Heart left ventricle (tissue), 16 donors: ENCODE measurements at regions not wholly inside any gene's neighbourhood (a gene's known extent, or its start where the extent isn't known, plus 50 kb on each side); places are given as distances from the start of the nearest gene placed in this dataset.

Experiments
- ATAC-seq, 4 donors: fragments of 200-7000 bp; cut with Tn5 transposase; one replicate each; pipeline ENCODE4 v1.9.1; 2020 to 2022; ENCODE audit warnings: moderate library complexity in 4 of 4, mild to moderate bottlenecking in 3 of 4, moderate number of reproducible peaks in 1 of 4
- DNase-seq, 5 donors: peaks; one replicate each; pipeline ENCODE4 v3.0.0-alpha.2; 2020
- H3K27ac ChIP-seq, 12 donors: fragments of 200-600 bp; sonication (generic) in 4 of 12; one replicate each; pipeline versions ENCODE4 v1.5.0 to v1.8.0; 2016 to 2022; ENCODE audit warnings: mild to moderate bottlenecking in 2 of 12
- H3K27me3 ChIP-seq, 9 donors: fragments of 200-600 bp; sonication (generic) in 2 of 9; one replicate each; pipeline versions ENCODE4 v1.5.1 to v1.8.0; 2016 to 2022; ENCODE audit warnings: mild to moderate bottlenecking in 3 of 9
- H3K36me3 ChIP-seq, 9 donors: fragments of 200-600 bp; sonication (generic) in 2 of 9; one replicate each; pipeline versions ENCODE4 v1.5.0 to v1.8.0; 2018 to 2022; ENCODE audit warnings: mild to moderate bottlenecking in 2 of 9
- H3K4me1 ChIP-seq, 12 donors: fragments of 200-600 bp; sonication (generic) in 4 of 12; one replicate each; pipeline versions ENCODE4 v1.5.0 to v1.8.0; 2016 to 2022; ENCODE audit warnings: mild to moderate bottlenecking in 3 of 12
- H3K4me3 ChIP-seq, 12 donors: fragments of 200-600 bp; sonication (generic) in 4 of 12; one replicate each; pipeline versions ENCODE4 v1.5.0 to v1.8.0; 2017 to 2022; ENCODE audit warnings: mild to moderate bottlenecking in 9 of 12, moderate library complexity in 4 of 12
- H3K9me3 ChIP-seq, 12 donors: fragments of 200-600 bp; sonication (generic) in 4 of 12; one replicate each; pipeline versions ENCODE4 v1.5.0 to v1.8.0; 2016 to 2022; ENCODE audit warnings: mild to moderate bottlenecking in 1 of 12
- POLR2A ChIP-seq, 2 donors: fragments of 450-650 bp; IDR thresholded peaks; one replicate each; pipeline ENCODE4 v1.6.1; 2017; ENCODE audit warnings: antibody characterized with exemption in 2 of 2, mild to moderate bottlenecking in 2 of 2, moderate library complexity in 2 of 2
- WGBS, 4 donors: extraction: QIAGEN DNeasy Blood & Tissue Kit in 2 of 4; methylation state at CpG; one replicate each; pipeline versions ENCODE4 v1.1.5 to v1.1.7; 2013 to 2018; 5-methylcytosine and 5-hydroxymethylcytosine counted together
- intact Hi-C, 10 donors: fragments of 100-400 bp; cut with DNase I; formaldehyde crosslinking; loops; one replicate each; pipeline versions ENCODE4 v1.11.1 to v1.14.2; 2022
- TF ChIP-seq, protein P1 (sequence below), 12 donors: fragments of 200-600 bp; sonication (generic) in 4 of 12; IDR thresholded peaks; one replicate each; pipeline versions ENCODE4 v1.5.0 to v1.8.0; 2018 to 2022; ENCODE audit warnings: antibody characterized with exemption in 12 of 12, mild to moderate bottlenecking in 5 of 12
- donor health status: ischemic (EF 13 %, LVEDD 7.1; RV severe dilation, severe dysfunction).
- donor health status: healthy with polysubstance abuse.
- donor health status: DM: no; HTN: yes; CAD: no.
- donor health status: DM: no; HTN: no; CAD: no.
- donor health status: ischemic (EF 25% LVEDD 6.9; RV normal size, moderate dysfunction).
- donor health status: ischemic (EF 25% LVEDD 5.7; RV mildly dilated, moderate dysfunction).
- donor health status: healthy.
- donor health status: DM: yes; HTN: yes; CAD: no.
- donor health status: ischemic (EF 35%, LVEDD 5.7; RV mildly dilated, moderate dysfunction).
- donor health status: nonischemic (EF 11% LVEDD 7.7; RV severe dilation, severe dysfunction).
- donor health status: DM: yes; HTN: yes; CAD: no.
- donor health status: PGD.
- donor health status: ischemic (EF 29% LVEDD 5.4; RV normal size, mild dysfunction).
- donor health status: nonischemic (EF 23%, LVEDD 6.1; RV moderate dilation, normal function).

DNA sequence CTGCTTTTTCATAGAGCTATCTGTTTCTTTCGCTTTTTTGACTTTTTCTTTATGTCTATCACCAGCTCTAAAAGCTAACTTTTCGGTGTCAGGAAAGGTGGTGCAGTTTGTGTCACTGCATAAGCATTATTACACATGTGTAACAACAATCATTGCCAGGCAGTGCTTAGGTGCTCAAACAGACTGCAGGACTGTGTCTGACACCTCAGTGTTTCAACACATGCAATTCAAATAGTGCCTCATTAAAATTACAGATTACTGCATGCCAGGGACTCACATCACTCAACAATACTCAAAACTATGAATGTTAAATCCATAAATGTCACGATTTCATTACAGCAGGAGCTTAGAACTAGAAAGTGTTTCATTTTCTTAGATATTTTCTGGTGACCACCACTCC lies 265.3 kb upstream of the SMIM30 start:
- WGBS, 4 donors, result 60 to 63% (median 62%) methylated on average over 3 of the region's 3 CpGs
- Histone ChIP-seq H3K36me3 (no peaks in the 10 kb centered on the region), H3K4me1 (no peaks in the 10 kb centered on the region), H3K27me3 (no peaks in the 10 kb centered on the region), H3K27ac (no peak overlapping the region), H3K4me3 (no peak overlapping the region), H3K9me3 (no peaks in the 10 kb centered on the region)
- intact Hi-C loops, result no loop called here
- ATAC-seq (no peak), DNase-seq (no peak)
- TF ChIP-seq, protein P1, sequence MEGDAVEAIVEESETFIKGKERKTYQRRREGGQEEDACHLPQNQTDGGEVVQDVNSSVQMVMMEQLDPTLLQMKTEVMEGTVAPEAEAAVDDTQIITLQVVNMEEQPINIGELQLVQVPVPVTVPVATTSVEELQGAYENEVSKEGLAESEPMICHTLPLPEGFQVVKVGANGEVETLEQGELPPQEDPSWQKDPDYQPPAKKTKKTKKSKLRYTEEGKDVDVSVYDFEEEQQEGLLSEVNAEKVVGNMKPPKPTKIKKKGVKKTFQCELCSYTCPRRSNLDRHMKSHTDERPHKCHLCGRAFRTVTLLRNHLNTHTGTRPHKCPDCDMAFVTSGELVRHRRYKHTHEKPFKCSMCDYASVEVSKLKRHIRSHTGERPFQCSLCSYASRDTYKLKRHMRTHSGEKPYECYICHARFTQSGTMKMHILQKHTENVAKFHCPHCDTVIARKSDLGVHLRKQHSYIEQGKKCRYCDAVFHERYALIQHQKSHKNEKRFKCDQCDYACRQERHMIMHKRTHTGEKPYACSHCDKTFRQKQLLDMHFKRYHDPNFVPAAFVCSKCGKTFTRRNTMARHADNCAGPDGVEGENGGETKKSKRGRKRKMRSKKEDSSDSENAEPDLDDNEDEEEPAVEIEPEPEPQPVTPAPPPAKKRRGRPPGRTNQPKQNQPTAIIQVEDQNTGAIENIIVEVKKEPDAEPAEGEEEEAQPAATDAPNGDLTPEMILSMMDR (IDR thresholded peaks at IDR 0.05), result no peak
- no peak for TF ChIP-seq POLR2A (IDR thresholded peaks at IDR 0.05)

DNA sequence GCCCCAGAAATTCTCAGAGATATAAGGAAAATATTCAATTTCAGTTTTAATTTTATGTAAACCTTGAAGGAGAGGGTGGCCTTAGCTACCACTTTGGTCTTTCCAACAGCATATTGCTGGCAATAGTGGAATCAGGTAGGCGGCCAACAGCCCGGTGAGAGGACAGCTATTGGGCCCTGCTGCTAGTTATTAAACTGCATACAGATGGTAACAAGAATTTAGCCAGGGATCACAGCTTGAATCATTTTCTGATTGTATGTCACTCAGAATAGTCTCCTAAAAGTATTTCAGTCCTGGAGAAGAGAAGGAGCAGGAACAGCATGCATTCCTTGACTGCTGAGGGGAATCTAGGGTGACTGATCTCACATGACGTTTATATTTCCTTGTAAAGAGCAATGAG lies 261.4 kb upstream of the SMIM30 start:
- no peak for ATAC-seq
- no peak for TF ChIP-seq POLR2A (IDR thresholded peaks at IDR 0.05)
- TF ChIP-seq, protein P1 (IDR thresholded peaks at IDR 0.05), result no peak
- 84 to 96% (median 88%) methylated on average over 3 of the region's 3 CpGs for WGBS, 4 donors
- Histone ChIP-seq H3K9me3 (no peaks in the 10 kb centered on the region), H3K4me3 (no peak overlapping the region), H3K27me3 (no peaks in the 10 kb centered on the region), H3K4me1 (no peaks in the 10 kb centered on the region), H3K27ac (no peak overlapping the region), H3K36me3 (no peaks in the 10 kb centered on the region)
- intact Hi-C loops, result no loop called here
- no peak for DNase-seq

- WGBS, 4 donors, result 70 to 84% (median 79%) methylated on average over 2 of the region's 2 CpGs
- TF ChIP-seq POLR2A (IDR thresholded peaks at IDR 0.05), result no peak
- TF ChIP-seq, protein P1 (IDR thresholded peaks at IDR 0.05), result no peak
- no peaks in the 10 kb centered on the region for H3K9me3 ChIP-seq
- no peak overlapping the region for H3K27ac ChIP-seq
- no peak overlapping the region for H3K4me3 ChIP-seq
- H3K36me3 ChIP-seq, result no peaks in the 10 kb centered on the region
- H3K27me3 ChIP-seq, result no peaks in the 10 kb centered on the region
- intact Hi-C loops, result no loop called here
- no peak for ATAC-seq
- no peak for DNase-seq
- no peaks in the 10 kb centered on the region for H3K4me1 ChIP-seq
Observed at GRCh38 chr7:113374955-113375354, 256.6 kb upstream of the SMIM30 start.

DNA sequence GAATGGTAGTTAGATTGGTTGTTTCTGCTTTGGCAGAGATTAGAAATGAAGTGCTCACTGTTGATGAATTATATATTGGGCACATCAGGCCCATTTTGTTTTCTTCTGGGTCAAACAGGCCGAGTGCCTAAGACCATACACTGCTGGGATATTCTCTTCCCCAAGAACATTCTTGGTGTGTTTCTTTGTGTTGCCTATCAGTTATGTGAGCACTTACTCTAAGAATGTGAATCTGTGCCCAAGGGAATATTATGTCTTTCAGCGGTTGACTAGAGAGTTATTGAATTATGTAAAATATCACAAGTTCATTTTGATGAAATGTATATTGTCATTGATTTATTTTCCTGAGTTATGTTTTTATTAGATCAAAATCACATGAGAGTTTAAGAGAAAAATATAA lies 255.5 kb upstream of the SMIM30 start:
- H3K36me3 ChIP-seq, result no peaks in the 10 kb centered on the region
- no peak for TF ChIP-seq POLR2A (IDR thresholded peaks at IDR 0.05)
- TF ChIP-seq, protein P1 (IDR thresholded peaks at IDR 0.05), result no peak
- WGBS, 4 donors, result 53 to 75% (median 67%) methylated on average over 2 of the region's 2 CpGs
- H3K4me3 ChIP-seq, result no peak overlapping the region
- no peaks in the 10 kb centered on the region for H3K27me3 ChIP-seq
- H3K4me1 ChIP-seq, result no peaks in the 10 kb centered on the region
- H3K27ac ChIP-seq, result no peak overlapping the region
- intact Hi-C loops, result no loop called here
- no peak for ATAC-seq
- no peaks in the 10 kb centered on the region for H3K9me3 ChIP-seq
- no peak for DNase-seq
